ENCODE measurements at regions not wholly inside any gene's neighbourhood (a gene's known extent, or its start where the extent isn't known, plus 50 kb on each side); places are given as distances from the start of the nearest gene placed in this dataset.

DNA sequence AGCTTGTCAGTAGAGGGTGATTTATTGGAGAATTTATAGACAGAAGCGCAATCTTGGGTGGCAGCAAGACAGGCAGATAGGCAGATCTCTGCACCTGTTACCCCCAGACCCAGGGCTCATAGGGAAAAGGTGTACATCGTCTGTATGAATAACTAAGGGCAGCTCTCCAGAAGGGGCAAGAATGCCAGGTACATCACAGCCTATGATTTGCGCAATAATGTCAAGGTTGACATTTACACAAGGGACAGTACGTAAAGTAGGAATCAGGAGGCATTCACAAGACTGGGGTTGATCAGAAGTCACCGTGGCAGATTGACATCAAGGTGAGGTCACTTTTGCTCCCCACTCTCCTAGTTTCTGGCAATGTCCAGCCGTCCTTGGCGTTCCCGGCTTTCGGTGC, 524.1 kb downstream of the TRIML1 start:
- TF ChIP-seq, protein P1, sequence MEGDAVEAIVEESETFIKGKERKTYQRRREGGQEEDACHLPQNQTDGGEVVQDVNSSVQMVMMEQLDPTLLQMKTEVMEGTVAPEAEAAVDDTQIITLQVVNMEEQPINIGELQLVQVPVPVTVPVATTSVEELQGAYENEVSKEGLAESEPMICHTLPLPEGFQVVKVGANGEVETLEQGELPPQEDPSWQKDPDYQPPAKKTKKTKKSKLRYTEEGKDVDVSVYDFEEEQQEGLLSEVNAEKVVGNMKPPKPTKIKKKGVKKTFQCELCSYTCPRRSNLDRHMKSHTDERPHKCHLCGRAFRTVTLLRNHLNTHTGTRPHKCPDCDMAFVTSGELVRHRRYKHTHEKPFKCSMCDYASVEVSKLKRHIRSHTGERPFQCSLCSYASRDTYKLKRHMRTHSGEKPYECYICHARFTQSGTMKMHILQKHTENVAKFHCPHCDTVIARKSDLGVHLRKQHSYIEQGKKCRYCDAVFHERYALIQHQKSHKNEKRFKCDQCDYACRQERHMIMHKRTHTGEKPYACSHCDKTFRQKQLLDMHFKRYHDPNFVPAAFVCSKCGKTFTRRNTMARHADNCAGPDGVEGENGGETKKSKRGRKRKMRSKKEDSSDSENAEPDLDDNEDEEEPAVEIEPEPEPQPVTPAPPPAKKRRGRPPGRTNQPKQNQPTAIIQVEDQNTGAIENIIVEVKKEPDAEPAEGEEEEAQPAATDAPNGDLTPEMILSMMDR (IDR thresholded peaks at IDR 0.05) = no peak
- TF ChIP-seq POLR2AphosphoS5 (IDR thresholded peaks at IDR 0.05; ENCODE audit: insufficient read depth in 1 of 2, low read depth in 1 of 2) (no peak), POLR2A (IDR thresholded peaks at IDR 0.05) (no peak)
